Central memory CD8-positive, alpha-beta T cell (primary cell): ENCODE measurements at regions not wholly inside any gene's neighbourhood (a gene's known extent, or its start where the extent isn't known, plus 50 kb on each side); places are given as distances from the start of the nearest gene placed in this dataset.

Source experiments
- ATAC-seq: fragments of 150-1000 bp; cut with Tn5 transposase; replicated peaks from 2 replicates; pipeline ENCODE4 v1.10.0; 2022; ENCODE audit warnings: mild to moderate bottlenecking, moderate FRiP score, moderate number of reproducible peaks; ENCODE audit not compliant: poor library complexity, severe bottlenecking; ENCODE audit errors: extremely low read depth
- DNase-seq, 2 donors: peaks; one replicate each; pipeline ENCODE4 v3.0.0; 2021; ENCODE audit warnings: low spot score in 2 of 2
- H3K27ac Mint-ChIP-seq: one replicate; pipeline ENCODE4 v1.8.0; 2022; ENCODE audit warnings: low read depth, mild to moderate bottlenecking, moderate library complexity, mixed read lengths
- H3K27me3 Mint-ChIP-seq: one replicate; pipeline ENCODE4 v1.8.0; 2022; ENCODE audit warnings: mixed read lengths
- H3K36me3 Mint-ChIP-seq: one replicate; pipeline ENCODE4 v1.8.0; 2022; ENCODE audit warnings: mild to moderate bottlenecking, moderate library complexity, mixed read lengths; ENCODE audit not compliant: insufficient read depth
- H3K4me1 Mint-ChIP-seq: one replicate; pipeline ENCODE4 v1.8.0; 2022; ENCODE audit warnings: mixed read lengths
- H3K4me3 Mint-ChIP-seq: one replicate; pipeline ENCODE4 v1.8.0; 2022; ENCODE audit warnings: mild to moderate bottlenecking, moderate library complexity, mixed read lengths
- H3K9me3 Mint-ChIP-seq: one replicate; pipeline ENCODE4 v1.8.0; 2022; ENCODE audit warnings: mixed read lengths

DNA sequence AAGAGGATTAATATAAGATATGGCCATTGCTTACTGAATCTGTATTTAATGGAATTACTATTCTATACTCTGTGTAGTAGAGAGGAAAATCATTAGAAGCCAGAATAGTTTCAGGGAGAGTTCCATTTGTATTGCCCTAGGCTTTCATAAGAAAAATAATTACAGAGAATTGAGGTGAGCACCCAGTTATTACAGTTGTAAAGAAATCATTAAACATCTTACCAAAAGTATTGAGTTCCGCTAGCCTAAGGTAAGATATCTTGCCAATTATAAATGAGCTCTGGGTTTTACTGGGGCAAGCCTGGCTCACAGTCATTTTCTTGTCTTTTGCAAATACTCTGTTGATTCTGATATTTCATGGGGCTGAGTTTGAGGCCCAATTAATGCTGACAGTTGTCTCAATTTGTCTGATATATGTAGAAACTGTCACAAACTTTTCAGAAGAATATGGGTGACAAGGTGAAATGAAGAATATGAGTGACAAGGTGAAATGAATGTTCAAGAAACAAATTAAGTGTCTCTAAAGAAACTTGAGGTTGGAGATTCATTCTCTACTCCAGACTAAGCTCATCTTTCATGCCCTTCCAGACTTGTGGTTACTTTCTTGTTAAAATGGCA, 127.8 kb downstream of the PTGER3 start:
- no peak for DNase-seq
- Mint-ChIP-seq H3K27ac (no peak overlapping the region), H3K4me3 (no peak overlapping the region), H3K9me3 (peaks cover 9% of the 10 kb centered on the region), H3K27me3 (no peaks in the 10 kb centered on the region), H3K4me1 (no peaks in the 10 kb centered on the region), H3K36me3 (no peaks in the 10 kb centered on the region)
- no peak for ATAC-seq
